DOHH2 (cell line): ENCODE measurements at regions not wholly inside any gene's neighbourhood (a gene's known extent, or its start where the extent isn't known, plus 50 kb on each side); places are given as distances from the start of the nearest gene placed in this dataset.

Experiments used
- H3F3A ChIP-seq: fragments of 200-600 bp; sonication (generic), shearing (Covaris generic); 2 replicates; pipeline ENCODE4 v1.6.0; 2016; ENCODE audit warnings: antibody characterized with exemption, mild to moderate bottlenecking; ENCODE audit not compliant: control insufficient read depth, insufficient read depth
- H3K27ac ChIP-seq: fragments of 200-600 bp; sonication (generic); 2 replicates; pipeline ENCODE4 v1.5.1; 2014; ENCODE audit warnings: low read depth, mild to moderate bottlenecking, low read length, moderate library complexity
- H3K27me3 ChIP-seq: fragments of 200-600 bp; sonication (generic); 2 replicates; pipeline ENCODE4 v1.6.1; 2014; ENCODE audit warnings: mild to moderate bottlenecking, low read length, mixed read lengths; ENCODE audit not compliant: control insufficient read depth
- H3K36me3 ChIP-seq: fragments of 200-600 bp; sonication (generic); 2 replicates; pipeline ENCODE4 v1.6.1; 2014; ENCODE audit warnings: mild to moderate bottlenecking, low read length, moderate library complexity, mixed read lengths; ENCODE audit not compliant: control insufficient read depth
- H3K4me1 ChIP-seq: fragments of 200-600 bp; sonication (generic); 2 replicates; pipeline ENCODE4 v1.6.1; 2014; ENCODE audit warnings: mild to moderate bottlenecking, low read length, mixed read lengths; ENCODE audit not compliant: control insufficient read depth
- H3K4me2 ChIP-seq: fragments of 200-600 bp; sonication (generic); 2 replicates; pipeline ENCODE4 v1.6.0; 2014; ENCODE audit warnings: mild to moderate bottlenecking, low read length, moderate library complexity
- H3K4me3 ChIP-seq: fragments of 200-600 bp; sonication (generic); 2 replicates; pipeline ENCODE4 v1.5.1; 2014; ENCODE audit warnings: mild to moderate bottlenecking, low read length, mixed read lengths
- H3K79me2 ChIP-seq: fragments of 200-600 bp; sonication (generic); 2 replicates; pipeline ENCODE4 v1.6.1; 2014; ENCODE audit warnings: mild to moderate bottlenecking, low read length, mixed read lengths; ENCODE audit not compliant: control insufficient read depth
- H3K9me2 ChIP-seq: fragments of 200-600 bp; sonication (generic); replicated peaks from 2 replicates; pipeline ENCODE4 v1.6.1; 2014; ENCODE audit warnings: mild to moderate bottlenecking, low read length, mixed read lengths; ENCODE audit not compliant: control insufficient read depth
- H3K9me3 ChIP-seq: fragments of 200-600 bp; sonication (generic); 2 replicates; pipeline ENCODE4 v1.6.1; 2014; ENCODE audit warnings: antibody characterized with exemption, low read length, mixed read lengths; ENCODE audit not compliant: control insufficient read depth, insufficient read depth
- H4K20me1 ChIP-seq: fragments of 200-600 bp; sonication (generic); 2 replicates; pipeline ENCODE4 v1.6.0; 2014; ENCODE audit warnings: low read depth, mild to moderate bottlenecking, antibody characterized with exemption, low read length, moderate library complexity; ENCODE audit not compliant: control insufficient read depth, insufficient read depth
- EZH2phosphoT487 ChIP-seq: fragments of 200-600 bp; sonication (generic); IDR thresholded peaks from 2 replicates; pipeline ENCODE4 v1.6.1; 2017; ENCODE audit warnings: borderline replicate concordance, mild to moderate bottlenecking, antibody characterized with exemption, low read length, moderate library complexity, mixed read lengths
- TF ChIP-seq, protein P1 (sequence below): fragments of 200-600 bp; sonication (generic); IDR thresholded peaks from one replicate; pipeline ENCODE4 v1.5.1; 2014; ENCODE audit warnings: antibody characterized with exemption, mild to moderate bottlenecking, low read depth, low read length; ENCODE audit not compliant: poor library complexity, severe bottlenecking

- 0 out of 2 replicates have a peak, but pooled peaks cover 6% of the 10 kb centered on the region for H3K4me1 ChIP-seq
- TF ChIP-seq EZH2phosphoT487: no peak
- no peaks in the 10 kb centered on the region for H3K79me2 ChIP-seq
- H3K9me3 ChIP-seq: peaks cover 3% of the 10 kb centered on the region; the same call in 1 of the 2 replicates
- H3F3A ChIP-seq: no peaks in the 10 kb centered on the region
- H3K4me2 ChIP-seq: no peak overlapping the region
- no peaks in the 10 kb centered on the region for H3K9me2 ChIP-seq
- H3K36me3 ChIP-seq: no peaks in the 10 kb centered on the region
- H3K27ac ChIP-seq: no peak overlapping the region
- H3K27me3 ChIP-seq: no peaks in the 10 kb centered on the region
- H3K4me3 ChIP-seq: no peak overlapping the region
- H4K20me1 ChIP-seq: no peaks in the 10 kb centered on the region
Measured at GRCh38 chr5:158276692-158277091, 417.7 kb upstream of the CLINT1 start.

DNA sequence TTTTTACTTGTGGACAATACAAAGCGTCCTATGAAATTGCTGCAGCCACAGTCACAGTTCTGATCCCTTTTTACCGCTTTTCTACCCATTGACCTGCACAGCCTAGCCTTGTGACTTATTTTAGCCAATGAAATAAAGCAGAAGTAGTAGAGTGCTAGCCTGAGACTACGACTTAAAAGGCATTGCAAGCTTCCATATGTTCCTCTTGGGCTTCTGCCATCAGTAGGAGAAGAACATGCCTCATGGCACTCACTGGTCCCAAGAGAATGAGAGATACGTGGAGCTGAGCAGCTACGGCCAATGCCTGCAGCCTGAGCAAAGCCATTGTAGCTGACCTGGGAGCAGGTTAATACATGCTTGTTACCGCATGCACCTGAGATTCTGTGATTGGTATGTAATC is 416.6 kb upstream of the CLINT1 start:
- H3K27me3 ChIP-seq: no peaks in the 10 kb centered on the region
- TF ChIP-seq, protein P1, sequence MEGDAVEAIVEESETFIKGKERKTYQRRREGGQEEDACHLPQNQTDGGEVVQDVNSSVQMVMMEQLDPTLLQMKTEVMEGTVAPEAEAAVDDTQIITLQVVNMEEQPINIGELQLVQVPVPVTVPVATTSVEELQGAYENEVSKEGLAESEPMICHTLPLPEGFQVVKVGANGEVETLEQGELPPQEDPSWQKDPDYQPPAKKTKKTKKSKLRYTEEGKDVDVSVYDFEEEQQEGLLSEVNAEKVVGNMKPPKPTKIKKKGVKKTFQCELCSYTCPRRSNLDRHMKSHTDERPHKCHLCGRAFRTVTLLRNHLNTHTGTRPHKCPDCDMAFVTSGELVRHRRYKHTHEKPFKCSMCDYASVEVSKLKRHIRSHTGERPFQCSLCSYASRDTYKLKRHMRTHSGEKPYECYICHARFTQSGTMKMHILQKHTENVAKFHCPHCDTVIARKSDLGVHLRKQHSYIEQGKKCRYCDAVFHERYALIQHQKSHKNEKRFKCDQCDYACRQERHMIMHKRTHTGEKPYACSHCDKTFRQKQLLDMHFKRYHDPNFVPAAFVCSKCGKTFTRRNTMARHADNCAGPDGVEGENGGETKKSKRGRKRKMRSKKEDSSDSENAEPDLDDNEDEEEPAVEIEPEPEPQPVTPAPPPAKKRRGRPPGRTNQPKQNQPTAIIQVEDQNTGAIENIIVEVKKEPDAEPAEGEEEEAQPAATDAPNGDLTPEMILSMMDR: no peak
- TF ChIP-seq EZH2phosphoT487: no peak
- H3F3A ChIP-seq: no peaks in the 10 kb centered on the region
- no peak overlapping the region for H3K4me3 ChIP-seq
- H4K20me1 ChIP-seq: no peaks in the 10 kb centered on the region
- no peaks in the 10 kb centered on the region for H3K36me3 ChIP-seq
- H3K9me2 ChIP-seq: no peaks in the 10 kb centered on the region
- no peak overlapping the region for H3K4me2 ChIP-seq
- no peaks in the 10 kb centered on the region for H3K79me2 ChIP-seq
- H3K9me3 ChIP-seq: no peaks in the 10 kb centered on the region
- H3K27ac ChIP-seq: no peak overlapping the region
- peaks cover 14% of the 10 kb centered on the region for H3K4me1 ChIP-seq

DNA sequence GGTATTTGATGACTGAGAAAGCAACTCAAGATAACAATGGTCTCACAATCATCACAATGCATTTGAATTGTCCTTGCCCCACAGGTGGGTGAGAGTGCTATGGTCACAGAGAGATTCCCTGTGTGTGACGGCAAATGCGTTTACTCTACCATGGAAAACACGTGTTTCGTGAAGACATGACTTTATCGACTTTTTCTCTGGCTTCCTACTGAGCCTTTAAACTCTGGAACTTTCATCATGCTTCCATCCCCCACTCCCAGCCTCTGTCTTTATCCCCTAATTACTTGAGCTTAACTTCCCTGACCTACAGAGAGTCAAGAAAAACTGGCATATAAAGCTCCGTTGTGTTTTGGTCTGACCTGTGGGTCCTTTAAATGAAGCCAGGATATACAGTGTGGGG is 414.1 kb upstream of the CLINT1 start:
- Histone ChIP-seq H3K27ac (no peak overlapping the region), H3F3A (no peaks in the 10 kb centered on the region), H3K9me2 (no peaks in the 10 kb centered on the region), H4K20me1 (no peaks in the 10 kb centered on the region), H3K27me3 (no peaks in the 10 kb centered on the region), H3K9me3 (no peaks in the 10 kb centered on the region), H3K79me2 (no peaks in the 10 kb centered on the region), H3K4me2 (no peak overlapping the region), H3K36me3 (no peaks in the 10 kb centered on the region), H3K4me3 (no peak overlapping the region), H3K4me1 (peaks cover 15% of the 10 kb centered on the region)
- TF ChIP-seq EZH2phosphoT487: no peak
- TF ChIP-seq, protein P1: no peak

- Histone ChIP-seq H3K9me3 (no peaks in the 10 kb centered on the region), H3K36me3 (no peaks in the 10 kb centered on the region), H3K79me2 (no peaks in the 10 kb centered on the region), H4K20me1 (no peaks in the 10 kb centered on the region), H3K27ac (no peak overlapping the region), H3K4me1 (peaks cover 16% of the 10 kb centered on the region), H3K27me3 (no peaks in the 10 kb centered on the region), H3K9me2 (no peaks in the 10 kb centered on the region), H3K4me2 (no peak overlapping the region), H3F3A (no peaks in the 10 kb centered on the region), H3K4me3 (no peak overlapping the region)
- TF ChIP-seq EZH2phosphoT487: no peak
- TF ChIP-seq, protein P1: no peak
Measured at GRCh38 chr5:158272409-158272808, 413.5 kb upstream of the CLINT1 start.
